ENCODE measurements at regions not wholly inside any gene's neighbourhood (a gene's known extent, or its start where the extent isn't known, plus 50 kb on each side); places are given as distances from the start of the nearest gene placed in this dataset.

DNA sequence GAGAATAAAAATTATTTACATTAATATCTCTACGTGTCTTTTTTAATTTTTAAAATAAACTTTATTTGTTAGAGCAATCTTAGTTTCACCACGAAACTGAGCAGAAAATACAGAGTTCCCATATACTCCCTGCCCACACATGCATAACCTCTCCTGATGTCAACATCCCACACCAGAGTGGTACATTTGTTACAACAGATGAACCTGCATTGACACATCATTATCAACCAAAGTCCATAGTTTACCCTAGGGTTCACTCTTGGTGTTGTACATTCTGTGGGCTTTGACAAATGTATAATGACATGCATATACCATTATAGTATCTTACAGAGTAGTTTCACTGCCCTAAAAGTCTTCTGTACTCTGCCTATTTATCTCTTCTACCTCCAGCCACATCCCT is 110.6 kb upstream of the OTUD4 start (continued):
- TF ChIP-seq ESRRG (CRISPR knock-in tag; IDR thresholded peaks at IDR 0.05) = no peak
- TF ChIP-seq ISL1 (CRISPR knock-in tag; IDR thresholded peaks at IDR 0.05) = no peak
- no peak for TF ChIP-seq SNAI2 (CRISPR knock-in tag; IDR thresholded peaks at IDR 0.05)
- no peak for TF ChIP-seq TOX (CRISPR knock-in tag; IDR thresholded peaks at IDR 0.05; ENCODE audit: borderline replicate concordance)
- TF ChIP-seq ZFP3 (CRISPR knock-in tag; IDR thresholded peaks at IDR 0.05) = no peak
- no peak for TF ChIP-seq ZC3H10 (CRISPR knock-in tag; IDR thresholded peaks at IDR 0.05)
- no peak for TF ChIP-seq ZNF70 (CRISPR knock-in tag; IDR thresholded peaks at IDR 0.05)
- TF ChIP-seq OSR1 (CRISPR knock-in tag; IDR thresholded peaks at IDR 0.05) = no peak
- no peak for TF ChIP-seq ARNTL (CRISPR knock-in tag; IDR thresholded peaks at IDR 0.05; ENCODE audit: borderline replicate concordance, low read depth)
- TF ChIP-seq ZNF565 (CRISPR knock-in tag; conservative IDR thresholded peaks at IDR 0.05; ENCODE audit: low read depth) = no peak
- TF ChIP-seq RARB (CRISPR knock-in tag; IDR thresholded peaks at IDR 0.05) = no peak
- no peak for TF ChIP-seq BACH2 (CRISPR knock-in tag; IDR thresholded peaks at IDR 0.05; ENCODE audit: borderline replicate concordance)

DNA sequence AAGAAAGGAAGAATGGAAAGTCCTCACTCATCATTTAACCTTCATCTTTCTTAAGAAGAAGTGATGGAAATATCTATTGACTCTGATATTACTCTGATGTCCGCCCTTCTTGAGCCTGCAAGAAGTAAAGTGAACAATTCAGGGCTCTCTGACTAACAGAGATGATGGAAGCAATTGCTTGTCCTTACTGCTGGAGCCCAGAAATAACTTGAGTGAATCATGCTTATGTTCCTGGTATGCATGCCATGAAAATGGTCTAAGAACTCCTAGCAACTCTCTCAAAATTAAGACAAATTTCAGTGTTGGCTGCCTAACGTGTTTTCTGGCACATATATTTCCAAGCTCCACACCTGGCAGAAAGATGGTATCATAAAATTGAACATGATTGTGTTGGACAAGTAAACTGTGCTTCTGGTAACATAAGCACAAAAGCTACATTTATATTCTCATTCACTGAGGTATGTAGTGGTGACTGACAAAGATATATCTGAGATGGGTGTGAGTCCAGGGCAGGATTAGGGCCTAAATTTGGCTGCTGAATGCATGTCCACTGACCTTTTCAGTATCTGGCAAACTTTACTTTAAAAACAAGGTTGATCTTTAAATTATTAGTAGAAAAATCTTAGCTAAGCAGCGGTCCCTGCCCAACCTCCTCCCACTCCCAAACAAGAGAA is 109.2 kb upstream of the OTUD4 start:
- TF ChIP-seq, protein P1, sequence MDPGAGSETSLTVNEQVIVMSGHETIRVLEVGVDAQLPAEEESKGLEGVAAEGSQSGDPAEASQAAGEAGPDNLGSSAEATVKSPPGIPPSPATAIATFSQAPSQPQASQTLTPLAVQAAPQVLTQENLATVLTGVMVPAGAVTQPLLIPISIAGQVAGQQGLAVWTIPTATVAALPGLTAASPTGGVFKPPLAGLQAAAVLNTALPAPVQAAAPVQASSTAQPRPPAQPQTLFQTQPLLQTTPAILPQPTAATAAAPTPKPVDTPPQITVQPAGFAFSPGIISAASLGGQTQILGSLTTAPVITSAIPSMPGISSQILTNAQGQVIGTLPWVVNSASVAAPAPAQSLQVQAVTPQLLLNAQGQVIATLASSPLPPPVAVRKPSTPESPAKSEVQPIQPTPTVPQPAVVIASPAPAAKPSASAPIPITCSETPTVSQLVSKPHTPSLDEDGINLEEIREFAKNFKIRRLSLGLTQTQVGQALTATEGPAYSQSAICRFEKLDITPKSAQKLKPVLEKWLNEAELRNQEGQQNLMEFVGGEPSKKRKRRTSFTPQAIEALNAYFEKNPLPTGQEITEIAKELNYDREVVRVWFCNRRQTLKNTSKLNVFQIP (CRISPR knock-in tag; IDR thresholded peaks at IDR 0.05; ENCODE audit: borderline replicate concordance, low read depth) = no peak
- TF ChIP-seq RARB (CRISPR knock-in tag; IDR thresholded peaks at IDR 0.05) = no peak
- TF ChIP-seq, protein P2, sequence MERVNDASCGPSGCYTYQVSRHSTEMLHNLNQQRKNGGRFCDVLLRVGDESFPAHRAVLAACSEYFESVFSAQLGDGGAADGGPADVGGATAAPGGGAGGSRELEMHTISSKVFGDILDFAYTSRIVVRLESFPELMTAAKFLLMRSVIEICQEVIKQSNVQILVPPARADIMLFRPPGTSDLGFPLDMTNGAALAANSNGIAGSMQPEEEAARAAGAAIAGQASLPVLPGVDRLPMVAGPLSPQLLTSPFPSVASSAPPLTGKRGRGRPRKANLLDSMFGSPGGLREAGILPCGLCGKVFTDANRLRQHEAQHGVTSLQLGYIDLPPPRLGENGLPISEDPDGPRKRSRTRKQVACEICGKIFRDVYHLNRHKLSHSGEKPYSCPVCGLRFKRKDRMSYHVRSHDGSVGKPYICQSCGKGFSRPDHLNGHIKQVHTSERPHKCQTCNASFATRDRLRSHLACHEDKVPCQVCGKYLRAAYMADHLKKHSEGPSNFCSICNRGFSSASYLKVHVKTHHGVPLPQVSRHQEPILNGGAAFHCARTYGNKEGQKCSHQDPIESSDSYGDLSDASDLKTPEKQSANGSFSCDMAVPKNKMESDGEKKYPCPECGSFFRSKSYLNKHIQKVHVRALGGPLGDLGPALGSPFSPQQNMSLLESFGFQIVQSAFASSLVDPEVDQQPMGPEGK (CRISPR knock-in tag; IDR thresholded peaks at IDR 0.05; ENCODE audit: borderline replicate concordance) = no peak
- TF ChIP-seq, protein P3, sequence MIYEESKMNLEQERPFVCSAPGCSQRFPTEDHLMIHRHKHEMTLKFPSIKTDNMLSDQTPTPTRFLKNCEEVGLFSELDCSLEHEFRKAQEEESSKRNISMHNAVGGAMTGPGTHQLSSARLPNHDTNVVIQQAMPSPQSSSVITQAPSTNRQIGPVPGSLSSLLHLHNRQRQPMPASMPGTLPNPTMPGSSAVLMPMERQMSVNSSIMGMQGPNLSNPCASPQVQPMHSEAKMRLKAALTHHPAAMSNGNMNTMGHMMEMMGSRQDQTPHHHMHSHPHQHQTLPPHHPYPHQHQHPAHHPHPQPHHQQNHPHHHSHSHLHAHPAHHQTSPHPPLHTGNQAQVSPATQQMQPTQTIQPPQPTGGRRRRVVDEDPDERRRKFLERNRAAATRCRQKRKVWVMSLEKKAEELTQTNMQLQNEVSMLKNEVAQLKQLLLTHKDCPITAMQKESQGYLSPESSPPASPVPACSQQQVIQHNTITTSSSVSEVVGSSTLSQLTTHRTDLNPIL (CRISPR knock-in tag; IDR thresholded peaks at IDR 0.05; ENCODE audit: low read depth) = no peak
- TF ChIP-seq PPARA (CRISPR knock-in tag; IDR thresholded peaks at IDR 0.05; ENCODE audit: borderline replicate concordance) = no peak
- TF ChIP-seq ZFP3 (CRISPR knock-in tag; IDR thresholded peaks at IDR 0.05) = no peak
- TF ChIP-seq GLIS3 (CRISPR knock-in tag; IDR thresholded peaks at IDR 0.05) = no peak
- TF ChIP-seq ZNF565 (CRISPR knock-in tag; conservative IDR thresholded peaks at IDR 0.05; ENCODE audit: low read depth) = no peak
- no peak for TF ChIP-seq TOX (CRISPR knock-in tag; IDR thresholded peaks at IDR 0.05; ENCODE audit: borderline replicate concordance)
- no peak for TF ChIP-seq TCF4 (CRISPR knock-in tag; IDR thresholded peaks at IDR 0.05; ENCODE audit: borderline replicate concordance)
- TF ChIP-seq ISL1 (CRISPR knock-in tag; IDR thresholded peaks at IDR 0.05) = no peak
- no peak for TF ChIP-seq ZFP30 (CRISPR knock-in tag; IDR thresholded peaks at IDR 0.05)
- TF ChIP-seq SNAI2 (CRISPR knock-in tag; IDR thresholded peaks at IDR 0.05) = no peak
- no peak for TF ChIP-seq ZNF70 (CRISPR knock-in tag; IDR thresholded peaks at IDR 0.05)
- ATAC-seq = peak; percentile 88

DNA sequence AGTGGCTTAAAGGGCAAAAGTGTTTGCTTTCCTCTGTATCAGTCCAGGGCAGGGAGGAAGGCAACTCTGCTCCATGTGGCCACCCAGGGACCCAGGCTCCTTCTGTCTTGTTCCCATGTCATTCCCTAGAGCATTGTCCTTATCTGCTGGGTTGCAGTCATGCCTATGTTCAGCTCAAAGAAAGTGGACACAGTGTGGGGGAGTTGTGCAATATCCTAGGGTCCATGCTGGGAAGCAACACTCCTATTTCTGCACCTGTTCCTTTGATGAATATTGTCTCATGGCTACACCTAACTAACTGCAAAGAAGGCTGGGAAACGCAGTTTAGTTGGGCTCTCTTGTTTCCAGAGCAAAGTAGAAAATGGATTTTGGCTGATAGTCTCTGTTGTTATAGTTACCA is 107.0 kb upstream of the OTUD4 start:
- no peak for TF ChIP-seq TCF4 (CRISPR knock-in tag; IDR thresholded peaks at IDR 0.05; ENCODE audit: borderline replicate concordance)
- no peak for TF ChIP-seq ESRRG (CRISPR knock-in tag; IDR thresholded peaks at IDR 0.05)
- TF ChIP-seq ZNF8 (CRISPR knock-in tag; IDR thresholded peaks at IDR 0.05) = no peak
- no peak for ATAC-seq

DNA sequence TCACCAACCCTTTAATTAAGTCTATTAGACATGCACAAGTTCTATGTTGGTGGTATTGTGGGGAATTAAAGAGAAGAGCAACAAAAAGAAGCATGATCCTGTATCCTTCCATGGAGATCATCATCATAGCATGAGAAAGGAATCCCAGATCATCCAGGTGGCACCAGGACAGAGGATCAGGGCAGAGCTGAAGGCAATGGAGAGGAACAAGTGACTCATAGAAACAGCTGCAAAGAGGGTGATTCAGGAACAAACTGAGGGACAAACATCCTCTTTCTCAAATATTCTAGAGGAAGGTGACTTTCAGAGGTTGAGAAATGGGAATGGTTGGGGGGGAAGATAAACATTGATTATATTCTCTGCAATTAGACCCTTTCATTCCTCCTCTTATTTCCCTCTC is 105.5 kb upstream of the OTUD4 start:
- no peak for TF ChIP-seq ISL1 (CRISPR knock-in tag; IDR thresholded peaks at IDR 0.05)
- no peak for TF ChIP-seq OSR1 (CRISPR knock-in tag; IDR thresholded peaks at IDR 0.05)
- TF ChIP-seq, protein P3 (CRISPR knock-in tag; IDR thresholded peaks at IDR 0.05; ENCODE audit: low read depth) = no peak
- TF ChIP-seq PPARA (CRISPR knock-in tag; IDR thresholded peaks at IDR 0.05; ENCODE audit: borderline replicate concordance) = no peak
- TF ChIP-seq, protein P4, sequence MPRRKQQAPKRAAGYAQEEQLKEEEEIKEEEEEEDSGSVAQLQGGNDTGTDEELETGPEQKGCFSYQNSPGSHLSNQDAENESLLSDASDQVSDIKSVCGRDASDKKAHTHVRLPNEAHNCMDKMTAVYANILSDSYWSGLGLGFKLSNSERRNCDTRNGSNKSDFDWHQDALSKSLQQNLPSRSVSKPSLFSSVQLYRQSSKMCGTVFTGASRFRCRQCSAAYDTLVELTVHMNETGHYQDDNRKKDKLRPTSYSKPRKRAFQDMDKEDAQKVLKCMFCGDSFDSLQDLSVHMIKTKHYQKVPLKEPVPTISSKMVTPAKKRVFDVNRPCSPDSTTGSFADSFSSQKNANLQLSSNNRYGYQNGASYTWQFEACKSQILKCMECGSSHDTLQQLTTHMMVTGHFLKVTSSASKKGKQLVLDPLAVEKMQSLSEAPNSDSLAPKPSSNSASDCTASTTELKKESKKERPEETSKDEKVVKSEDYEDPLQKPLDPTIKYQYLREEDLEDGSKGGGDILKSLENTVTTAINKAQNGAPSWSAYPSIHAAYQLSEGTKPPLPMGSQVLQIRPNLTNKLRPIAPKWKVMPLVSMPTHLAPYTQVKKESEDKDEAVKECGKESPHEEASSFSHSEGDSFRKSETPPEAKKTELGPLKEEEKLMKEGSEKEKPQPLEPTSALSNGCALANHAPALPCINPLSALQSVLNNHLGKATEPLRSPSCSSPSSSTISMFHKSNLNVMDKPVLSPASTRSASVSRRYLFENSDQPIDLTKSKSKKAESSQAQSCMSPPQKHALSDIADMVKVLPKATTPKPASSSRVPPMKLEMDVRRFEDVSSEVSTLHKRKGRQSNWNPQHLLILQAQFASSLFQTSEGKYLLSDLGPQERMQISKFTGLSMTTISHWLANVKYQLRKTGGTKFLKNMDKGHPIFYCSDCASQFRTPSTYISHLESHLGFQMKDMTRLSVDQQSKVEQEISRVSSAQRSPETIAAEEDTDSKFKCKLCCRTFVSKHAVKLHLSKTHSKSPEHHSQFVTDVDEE (CRISPR knock-in tag; IDR thresholded peaks at IDR 0.05) = no peak
- no peak for TF ChIP-seq ZNF70 (CRISPR knock-in tag; IDR thresholded peaks at IDR 0.05)
- TF ChIP-seq, protein P1 (CRISPR knock-in tag; IDR thresholded peaks at IDR 0.05; ENCODE audit: borderline replicate concordance, low read depth) = no peak
- no peak for TF ChIP-seq BACH2 (CRISPR knock-in tag; IDR thresholded peaks at IDR 0.05; ENCODE audit: borderline replicate concordance)
- no peak for TF ChIP-seq ZNF565 (CRISPR knock-in tag; conservative IDR thresholded peaks at IDR 0.05; ENCODE audit: low read depth)
- no peak for ATAC-seq

Data from SK-N-SH treated with all-trans-retinoic acid at 6 μM for 48 hours (cell line).